SU-DHL-6 (cell line): ENCODE measurements at regions not wholly inside any gene's neighbourhood (a gene's known extent, or its start where the extent isn't known, plus 50 kb on each side); places are given as distances from the start of the nearest gene placed in this dataset.

Source experiments
- H2AFZ ChIP-seq: fragments of 200-600 bp; sonication (generic); 2 replicates; pipeline ENCODE4 v1.6.1; 2014; ENCODE audit warnings: low read depth, mild to moderate bottlenecking, moderate library complexity, mixed read lengths, antibody characterized with exemption, low read length; ENCODE audit not compliant: severe bottlenecking
- H3F3A ChIP-seq: fragments of 200-600 bp; shearing (Covaris generic); 2 replicates; pipeline ENCODE4 v1.6.0; 2016; ENCODE audit warnings: antibody characterized with exemption, mild to moderate bottlenecking; ENCODE audit not compliant: insufficient read depth
- H3K27ac ChIP-seq: fragments of 200-600 bp; sonication (generic); 2 replicates; pipeline ENCODE4 v1.5.1; 2016; ENCODE audit warnings: low read depth, mild to moderate bottlenecking, low read length, moderate library complexity, mixed read lengths
- H3K27me3 ChIP-seq: fragments of 200-600 bp; sonication (generic), shearing (Covaris generic); 2 replicates; pipeline ENCODE4 v1.6.0; 2014; ENCODE audit warnings: mild to moderate bottlenecking, low read length
- H3K36me3 ChIP-seq: fragments of 200-600 bp; sonication (generic); 2 replicates; pipeline ENCODE4 v1.6.1; 2014; ENCODE audit warnings: mild to moderate bottlenecking, low read length, mixed read lengths
- H3K4me2 ChIP-seq: fragments of 300-600, 200-600 bp; shearing (Covaris generic), sonication (generic); 2 replicates; pipeline ENCODE4 v1.6.0; 2014; ENCODE audit warnings: low read length, low read depth, mild to moderate bottlenecking; ENCODE audit not compliant: poor library complexity, severe bottlenecking
- H3K4me3 ChIP-seq: fragments of 200-600 bp; sonication (generic); 2 replicates; pipeline ENCODE4 v1.5.1; 2014; ENCODE audit warnings: antibody characterized with exemption, low read length, mild to moderate bottlenecking, mixed read lengths; ENCODE audit not compliant: insufficient read depth, poor library complexity, severe bottlenecking
- H3K79me2 ChIP-seq: fragments of 200-600 bp; sonication (generic); 2 replicates; pipeline ENCODE4 v1.6.1; 2014; ENCODE audit warnings: mild to moderate bottlenecking, low read length, moderate library complexity; ENCODE audit not compliant: insufficient read depth
- H3K9ac ChIP-seq: fragments of 200-600 bp; sonication (generic); 2 replicates; pipeline ENCODE4 v1.7.0; 2014; ENCODE audit warnings: mild to moderate bottlenecking, low read length
- H3K9me2 ChIP-seq: fragments of 200-600 bp; sonication (generic); replicated peaks from 2 replicates; pipeline ENCODE4 v1.6.1; 2014; ENCODE audit warnings: low read length; ENCODE audit not compliant: insufficient read depth
- H3K9me3 ChIP-seq: fragments of 200-600 bp; sonication (generic); 2 replicates; pipeline ENCODE4 v1.6.1; 2014; ENCODE audit warnings: low read length, mixed read lengths; ENCODE audit not compliant: insufficient read depth
- H4K20me1 ChIP-seq: fragments of 200-600 bp; sonication (generic); 2 replicates; pipeline ENCODE4 v1.6.1; 2014; ENCODE audit warnings: low read depth, mild to moderate bottlenecking, antibody characterized with exemption, low read length, moderate library complexity, mixed read lengths
- CTCF ChIP-seq: fragments of 200-600 bp; sonication (generic); IDR thresholded peaks from one replicate; pipeline ENCODE4 v1.5.1; 2017; ENCODE audit warnings: antibody characterized with exemption, mild to moderate bottlenecking, low read length, moderate library complexity; ENCODE audit not compliant: insufficient read depth, poor library complexity, severe bottlenecking
- EZH2phosphoT487 ChIP-seq: fragments of 200-600 bp; sonication (generic), shearing (Covaris generic); conservative IDR thresholded peaks from 2 replicates; pipeline ENCODE4 v1.6.1; 2018; ENCODE audit warnings: mild to moderate bottlenecking, antibody characterized with exemption, low read length, moderate library complexity, mixed read lengths

GRCh38 chr15:86009727-86010126 lies 69.9 kb upstream of the AGBL1 start:
- H4K20me1 ChIP-seq, result no peaks in the 10 kb centered on the region
- no peaks in the 10 kb centered on the region for H3F3A ChIP-seq
- H3K27me3 ChIP-seq, result no peaks in the 10 kb centered on the region
- no peak overlapping the region for H3K4me2 ChIP-seq
- H3K27ac ChIP-seq, result no peak overlapping the region
- H3K9me3 ChIP-seq, result no peaks in the 10 kb centered on the region
- H3K79me2 ChIP-seq, result no peaks in the 10 kb centered on the region
- no peak for TF ChIP-seq EZH2phosphoT487
- no peak for TF ChIP-seq CTCF
- no peak overlapping the region for H2AFZ ChIP-seq
- no peaks in the 10 kb centered on the region for H3K36me3 ChIP-seq
- no peak overlapping the region for H3K9ac ChIP-seq
- H3K4me3 ChIP-seq, result no peak overlapping the region
- H3K9me2 ChIP-seq, result no peaks in the 10 kb centered on the region

- Histone ChIP-seq H3K79me2 (no peaks in the 10 kb centered on the region), H3K27ac (no peak overlapping the region), H2AFZ (no peak overlapping the region), H3F3A (no peaks in the 10 kb centered on the region), H3K4me2 (no peak overlapping the region), H3K27me3 (no peaks in the 10 kb centered on the region), H3K9ac (no peak overlapping the region), H3K9me2 (no peaks in the 10 kb centered on the region), H3K9me3 (no peaks in the 10 kb centered on the region), H3K36me3 (no peaks in the 10 kb centered on the region), H4K20me1 (no peaks in the 10 kb centered on the region), H3K4me3 (no peak overlapping the region)
- no peak for TF ChIP-seq EZH2phosphoT487
- no peak for TF ChIP-seq CTCF
Measured at GRCh38 chr15:86010398-86010797, 69.3 kb upstream of the AGBL1 start.

- no peaks in the 10 kb centered on the region for H3K36me3 ChIP-seq
- H3K4me3 ChIP-seq, result no peak overlapping the region
- H3F3A ChIP-seq, result no peaks in the 10 kb centered on the region
Measured at GRCh38 chr15:86010891-86011290, 68.8 kb upstream of the AGBL1 start.

More at GRCh38 chr15:86010891-86011290, 68.8 kb upstream of the AGBL1 start:
- TF ChIP-seq EZH2phosphoT487, result no peak
- TF ChIP-seq CTCF, result no peak
- no peak overlapping the region for H3K4me2 ChIP-seq
- no peaks in the 10 kb centered on the region for H3K9me3 ChIP-seq
- no peaks in the 10 kb centered on the region for H3K9me2 ChIP-seq
- H2AFZ ChIP-seq, result no peak overlapping the region
- H3K27ac ChIP-seq, result no peak overlapping the region
- no peaks in the 10 kb centered on the region for H3K27me3 ChIP-seq
- H4K20me1 ChIP-seq, result no peaks in the 10 kb centered on the region
- H3K9ac ChIP-seq, result no peak overlapping the region
- H3K79me2 ChIP-seq, result no peaks in the 10 kb centered on the region
